ENCODE measurements at regions not wholly inside any gene's neighbourhood (a gene's known extent, or its start where the extent isn't known, plus 50 kb on each side); places are given as distances from the start of the nearest gene placed in this dataset.
A peak's percentile ranks its signal among the peaks of the same experiment; 100 is the strongest.

GRCh38 chr4:73676861-73677323 lies 56.7 kb upstream of the RASSF6 start:
- peak; percentile 10 to 51 for DNase-seq (ENCODE audit: low read depth in 1 of 2, low spot score in 1 of 2)
- WGBS (ENCODE audit: missing lambda C conversion rate), result 6% methylated on average over 5 of the region's 5 CpGs
- no peak overlapping the region for H3K4me3 ChIP-seq
- H3K9me3 ChIP-seq, result no peaks in the 10 kb centered on the region
- peak; percentile 57 to 66; a peak in 4 of 6 replicates for ATAC-seq
- H3K4me1 ChIP-seq, result peaks cover 48% of the 10 kb centered on the region
- H3K4me2 ChIP-seq, result peak overlapping the region; percentile 55
- ChIA-PET POLR2A (no interaction called here), CTCF (interaction anchor here (1.9 to 2.6 kb wide), 3 partner anchors 12 to 457 kb away, joined by 8 to 12 read pairs (median 10); no protein-coding TSS in a partner anchor)
- FAIRE-seq, result no peak
- H3K27ac ChIP-seq, result peak overlapping the region; percentile 59 to 71
- TF ChIP-seq BCL3 (IDR thresholded peaks at IDR 0.05) (0 out of 3 replicates have a peak, but pooled peaks have one; percentile 29), MAFK (IDR thresholded peaks at IDR 0.05; ENCODE audit: partially characterized antibody) (no peak), EP300 (IDR thresholded peaks at IDR 0.05) (peak; percentile 63 to 69; a peak in 3 of 5 replicates), JUNB (IDR thresholded peaks at IDR 0.05) (peak; percentile 79)

- peak in 1 of 2 experiments; percentile 38; a peak in 2 of 6 replicates for ATAC-seq
Observed at GRCh38 chr4:73679836-73680235, 59.6 kb upstream of the RASSF6 start.

GRCh38 chr4:73681776-73682175 lies 58.6 kb upstream of the CXCL8 start:
- TF ChIP-seq ZC3H11A (IDR thresholded peaks at IDR 0.05) (no peak), FOXS1 (CRISPR knock-in tag; IDR thresholded peaks at IDR 0.05) (no peak), FOSL2 (IDR thresholded peaks at IDR 0.05) (no peak), FOSL2 (CRISPR knock-in tag; IDR thresholded peaks at IDR 0.05) (no peak)
- H3K4me2 ChIP-seq, result peak overlapping the region; percentile 68; the same call in 2 of the 3 replicates
- peaks cover 58% of the 10 kb centered on the region for H3K4me1 ChIP-seq
- DNase-seq (ENCODE audit: low read depth in 1 of 2, low spot score in 1 of 2), result no peak
- H3K4me3 ChIP-seq, result no peak overlapping the region
- POLR2A ChIA-PET, result no interaction called here
- H3K27ac ChIP-seq, result peak overlapping the region; percentile 64 to 73
- CTCF ChIA-PET, result interaction anchor here (1.2 to 1.4 kb wide), 2 partner anchors 7 to 19 kb away, joined by 4 to 6 read pairs; no protein-coding TSS in a partner anchor
- WGBS (ENCODE audit: missing lambda C conversion rate), result 48% methylated on average over 2 of the region's 2 CpGs
- ATAC-seq, result no peak
- no peak for FAIRE-seq
- H3K9me3 ChIP-seq, result no peaks in the 10 kb centered on the region

More at GRCh38 chr4:73679836-73680235, 59.6 kb upstream of the RASSF6 start:
- ChIA-PET CTCF (no interaction called here), POLR2A (no interaction called here)
- Histone ChIP-seq H3K9me3 (no peaks in the 10 kb centered on the region), H3K4me1 (peaks cover 69% of the 10 kb centered on the region), H3K4me3 (no peak overlapping the region), H3K27ac (peak overlapping the region; percentile 59 to 71), H3K4me2 (peak overlapping the region; percentile 1)
- 31% methylated on average over 4 of the region's 4 CpGs for WGBS (ENCODE audit: missing lambda C conversion rate)
- TF ChIP-seq MYC (IDR thresholded peaks at IDR 0.05; ENCODE audit: borderline replicate concordance, low read length), result no peak
- 0 out of 2 replicates have a peak, but pooled peaks have one; percentile 35 for TF ChIP-seq JUNB (IDR thresholded peaks at IDR 0.05)
- no peak for FAIRE-seq
- DNase-seq (ENCODE audit: low read depth in 1 of 2, low spot score in 1 of 2), result peak in 1 of 2 experiments; percentile 37

- TF ChIP-seq POLR2A (IDR thresholded peaks at IDR 0.05; ENCODE audit: low read length) (no peak), PHF8 (IDR thresholded peaks at IDR 0.05; ENCODE audit: borderline replicate concordance, low read depth) (no peak), ATOH8 (CRISPR knock-in tag; IDR thresholded peaks at IDR 0.05; ENCODE audit: low read depth) (no peak), SREBF2 (IDR thresholded peaks at IDR 0.05) (no peak), RCOR1 (IDR thresholded peaks at IDR 0.05; ENCODE audit: low read depth, low read length) (no peak)
- Histone ChIP-seq H3K4me2 (peak overlapping the region; percentile 68), H3K27ac (peak overlapping the region; percentile 64 to 79), H3K4me3 (no peak overlapping the region), H3K4me1 (peaks cover 50% of the 10 kb centered on the region), H3K9me3 (no peaks in the 10 kb centered on the region)
- no peak for ATAC-seq
- ChIA-PET CTCF (interaction anchor here (1.1 to 1.4 kb wide), 3 partner anchors 8 to 452 kb away, joined by 3 to 6 read pairs (median 4); no protein-coding TSS in a partner anchor), POLR2A (interaction anchor here (1.4 kb wide), 1 partner anchor 58 kb away, joined by 5 read pairs; the partner anchor contains the start of gene CXCL8)
- DNase-seq (ENCODE audit: low read depth in 1 of 2, low spot score in 1 of 2), result no peak
- 41% methylated on average over 1 of the region's 1 CpG for WGBS (ENCODE audit: missing lambda C conversion rate)
- FAIRE-seq, result no peak
Observed at GRCh38 chr4:73682508-73682907, 57.9 kb upstream of the CXCL8 start.

GRCh38 chr4:73683033-73683432 lies 57.3 kb upstream of the CXCL8 start:
- POLR2A ChIA-PET, result interaction anchor here (0.7 to 1.4 kb wide), 2 partner anchors 58 to 416 kb away, joined by 4 to 5 read pairs; partner anchors contain the start of genes CXCL2 and CXCL8
- CTCF ChIA-PET, result interaction anchor here (1.1 to 1.4 kb wide), 3 partner anchors 9 to 452 kb away, joined by 3 to 6 read pairs (median 4); no protein-coding TSS in a partner anchor
- Histone ChIP-seq H3K27ac (peak overlapping the region; percentile 64 to 79), H3K4me2 (peak overlapping the region; percentile 68), H3K4me1 (peaks cover 45% of the 10 kb centered on the region), H3K4me3 (no peak overlapping the region), H3K9me3 (no peaks in the 10 kb centered on the region)
- DNase-seq (ENCODE audit: low read depth in 1 of 2, low spot score in 1 of 2) (peak in 1 of 2 experiments; percentile 59), ATAC-seq (peak in 1 of 2 experiments; percentile 65; a peak in 3 of 6 replicates), FAIRE-seq (peak; percentile 79)
- 7% methylated on average over 4 of the region's 4 CpGs for WGBS (ENCODE audit: missing lambda C conversion rate)
- TF ChIP-seq EHF (CRISPR knock-in tag; IDR thresholded peaks at IDR 0.05), result no peak
- TF ChIP-seq MYC (IDR thresholded peaks at IDR 0.05; ENCODE audit: borderline replicate concordance, low read length), result no peak
- no peak for TF ChIP-seq REST (IDR thresholded peaks at IDR 0.05)
- TF ChIP-seq SREBF2 (IDR thresholded peaks at IDR 0.05), result no peak
- no peak for TF ChIP-seq HOXB5 (CRISPR knock-in tag; IDR thresholded peaks at IDR 0.05)
- TF ChIP-seq EP300 (IDR thresholded peaks at IDR 0.05), result 0 out of 5 replicates have a peak, but pooled peaks of 1 of the 2 experiments have one; percentile 25
- TF ChIP-seq ELK1 (IDR thresholded peaks at IDR 0.05; ENCODE audit: low read depth, low read length), result no peak
- TF ChIP-seq CEBPB (IDR thresholded peaks at IDR 0.05), result peak in 1 of 2 experiments; percentile 39; a peak in 1 of 4 replicates
- no peak for TF ChIP-seq ZC3H11A (IDR thresholded peaks at IDR 0.05)

Measured in A549 (cell line).